Ishikawa (cell line): ENCODE measurements at regions not wholly inside any gene's neighbourhood (a gene's known extent, or its start where the extent isn't known, plus 50 kb on each side); places are given as distances from the start of the nearest gene placed in this dataset.

ENCODE experiments used
- CEBPB ChIP-seq: IDR thresholded peaks from 2 replicates; pipeline ENCODE4 v1.6.1; 2012
- CREB1 ChIP-seq: IDR thresholded peaks from 2 replicates; pipeline ENCODE4 v1.6.1; 2012; ENCODE audit warnings: low read depth
- EGR1 ChIP-seq: IDR thresholded peaks from 2 replicates; pipeline ENCODE4 v1.6.1; 2012
- EP300 ChIP-seq: IDR thresholded peaks from 2 replicates; pipeline ENCODE4 v1.6.1; 2012; ENCODE audit warnings: borderline replicate concordance
- FOXM1 ChIP-seq: IDR thresholded peaks from 2 replicates; pipeline ENCODE4 v1.6.1; 2012; ENCODE audit warnings: low read depth, borderline replicate concordance
- NFIC ChIP-seq: IDR thresholded peaks from 2 replicates; pipeline ENCODE4 v1.6.1; 2012
- RAD21 ChIP-seq: IDR thresholded peaks from 2 replicates; pipeline ENCODE4 v1.6.1; 2012; ENCODE audit warnings: low read depth
- TAF1 ChIP-seq: IDR thresholded peaks from 2 replicates; pipeline ENCODE4 v1.6.1; 2012; ENCODE audit warnings: low read depth, mild to moderate bottlenecking
- TCF12 ChIP-seq: IDR thresholded peaks from 2 replicates; pipeline ENCODE4 v1.6.1; 2012; ENCODE audit warnings: low read depth
- TEAD4 ChIP-seq: IDR thresholded peaks from 2 replicates; pipeline ENCODE4 v1.6.1; 2012
- YY1 ChIP-seq: IDR thresholded peaks from 2 replicates; pipeline ENCODE4 v1.6.1; 2012; ENCODE audit warnings: low read depth
- ZBTB7A ChIP-seq: IDR thresholded peaks from 2 replicates; pipeline ENCODE4 v1.6.1; 2012; ENCODE audit warnings: low read depth
- TF ChIP-seq, protein P1 (sequence below): IDR thresholded peaks from 2 replicates; pipeline ENCODE4 v1.6.1; 2012; ENCODE audit warnings: low read depth, mild to moderate bottlenecking
- TF ChIP-seq, protein P2 (sequence below): IDR thresholded peaks from 2 replicates; pipeline ENCODE4 v1.6.1; 2012
- TF ChIP-seq, protein P3 (sequence below): IDR thresholded peaks from 2 replicates; pipeline ENCODE4 v1.6.1; 2012

DNA sequence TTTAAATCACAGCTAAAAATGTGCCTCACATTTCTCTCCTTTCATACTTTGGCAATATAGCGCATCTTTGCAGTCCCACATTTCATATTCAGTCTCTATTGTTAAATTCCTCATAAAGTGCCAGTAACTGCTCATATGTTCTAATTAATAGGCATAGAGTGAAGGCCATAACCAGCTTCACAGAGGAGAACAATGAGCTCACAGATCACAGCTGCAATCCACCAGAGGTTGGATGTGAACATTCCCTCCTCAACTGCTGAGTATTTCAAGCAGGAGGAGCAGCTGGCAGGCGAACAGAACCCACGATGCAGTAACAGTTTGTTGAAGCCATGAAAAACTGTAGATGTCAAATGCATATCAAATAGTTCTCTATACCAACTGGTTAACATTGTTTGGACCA, 2088.7 kb upstream of the AGA start:
- TF ChIP-seq NFIC (no peak), CEBPB (no peak)

DNA sequence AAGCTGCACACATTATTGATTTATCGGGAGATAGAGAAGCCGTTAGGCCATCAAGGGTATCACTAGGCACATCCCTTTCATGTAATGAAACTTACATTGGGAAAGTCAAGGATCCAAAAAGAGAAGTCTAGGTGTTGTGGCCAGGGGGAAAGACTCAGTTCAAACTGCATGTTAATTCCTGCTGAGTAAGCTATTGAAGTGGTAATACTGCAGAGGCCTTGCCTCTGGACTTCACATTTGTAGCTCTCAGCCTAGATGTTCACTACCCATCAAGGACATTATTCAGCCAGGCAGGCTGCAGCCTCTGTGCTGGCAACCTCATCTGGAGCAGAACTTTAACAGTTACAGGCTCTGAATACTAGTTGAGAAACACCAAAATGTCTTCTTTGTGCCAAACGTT, 2094.5 kb upstream of the AGA start:
- TF ChIP-seq, protein P1, sequence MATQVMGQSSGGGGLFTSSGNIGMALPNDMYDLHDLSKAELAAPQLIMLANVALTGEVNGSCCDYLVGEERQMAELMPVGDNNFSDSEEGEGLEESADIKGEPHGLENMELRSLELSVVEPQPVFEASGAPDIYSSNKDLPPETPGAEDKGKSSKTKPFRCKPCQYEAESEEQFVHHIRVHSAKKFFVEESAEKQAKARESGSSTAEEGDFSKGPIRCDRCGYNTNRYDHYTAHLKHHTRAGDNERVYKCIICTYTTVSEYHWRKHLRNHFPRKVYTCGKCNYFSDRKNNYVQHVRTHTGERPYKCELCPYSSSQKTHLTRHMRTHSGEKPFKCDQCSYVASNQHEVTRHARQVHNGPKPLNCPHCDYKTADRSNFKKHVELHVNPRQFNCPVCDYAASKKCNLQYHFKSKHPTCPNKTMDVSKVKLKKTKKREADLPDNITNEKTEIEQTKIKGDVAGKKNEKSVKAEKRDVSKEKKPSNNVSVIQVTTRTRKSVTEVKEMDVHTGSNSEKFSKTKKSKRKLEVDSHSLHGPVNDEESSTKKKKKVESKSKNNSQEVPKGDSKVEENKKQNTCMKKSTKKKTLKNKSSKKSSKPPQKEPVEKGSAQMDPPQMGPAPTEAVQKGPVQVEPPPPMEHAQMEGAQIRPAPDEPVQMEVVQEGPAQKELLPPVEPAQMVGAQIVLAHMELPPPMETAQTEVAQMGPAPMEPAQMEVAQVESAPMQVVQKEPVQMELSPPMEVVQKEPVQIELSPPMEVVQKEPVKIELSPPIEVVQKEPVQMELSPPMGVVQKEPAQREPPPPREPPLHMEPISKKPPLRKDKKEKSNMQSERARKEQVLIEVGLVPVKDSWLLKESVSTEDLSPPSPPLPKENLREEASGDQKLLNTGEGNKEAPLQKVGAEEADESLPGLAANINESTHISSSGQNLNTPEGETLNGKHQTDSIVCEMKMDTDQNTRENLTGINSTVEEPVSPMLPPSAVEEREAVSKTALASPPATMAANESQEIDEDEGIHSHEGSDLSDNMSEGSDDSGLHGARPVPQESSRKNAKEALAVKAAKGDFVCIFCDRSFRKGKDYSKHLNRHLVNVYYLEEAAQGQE = no peak
- TF ChIP-seq EP300 (no peak), YY1 (no peak), RAD21 (no peak), ZBTB7A (no peak), CEBPB (no peak), EGR1 (no peak), CREB1 (no peak), TCF12 (no peak)

DNA sequence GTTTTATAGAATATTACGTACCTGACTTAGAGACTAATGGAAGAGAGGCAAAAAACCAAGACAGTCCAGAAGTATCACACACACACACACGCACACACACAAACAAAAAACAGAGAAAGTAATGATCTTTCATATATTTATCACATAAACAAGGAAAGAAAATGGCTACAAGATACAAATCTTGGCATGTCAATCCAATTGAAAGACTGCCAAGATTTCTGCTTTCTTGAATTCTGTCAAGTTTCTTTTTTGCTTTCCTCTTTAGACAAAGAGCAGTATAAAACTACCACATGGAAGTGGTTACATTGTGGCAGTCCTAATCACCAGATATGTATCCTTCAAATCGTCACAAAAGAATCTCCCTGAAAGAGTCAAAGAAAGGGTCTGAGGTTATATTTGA, 2097.4 kb upstream of the AGA start:
- TF ChIP-seq TAF1 (no peak), FOXM1 (no peak), YY1 (no peak), CEBPB (no peak), NFIC (no peak), EP300 (no peak), TEAD4 (no peak), RAD21 (no peak), TCF12 (no peak)
- TF ChIP-seq, protein P2, sequence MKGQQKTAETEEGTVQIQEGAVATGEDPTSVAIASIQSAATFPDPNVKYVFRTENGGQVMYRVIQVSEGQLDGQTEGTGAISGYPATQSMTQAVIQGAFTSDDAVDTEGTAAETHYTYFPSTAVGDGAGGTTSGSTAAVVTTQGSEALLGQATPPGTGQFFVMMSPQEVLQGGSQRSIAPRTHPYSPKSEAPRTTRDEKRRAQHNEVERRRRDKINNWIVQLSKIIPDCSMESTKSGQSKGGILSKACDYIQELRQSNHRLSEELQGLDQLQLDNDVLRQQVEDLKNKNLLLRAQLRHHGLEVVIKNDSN = no peak
- TF ChIP-seq, protein P1 = no peak
- TF ChIP-seq, protein P3, sequence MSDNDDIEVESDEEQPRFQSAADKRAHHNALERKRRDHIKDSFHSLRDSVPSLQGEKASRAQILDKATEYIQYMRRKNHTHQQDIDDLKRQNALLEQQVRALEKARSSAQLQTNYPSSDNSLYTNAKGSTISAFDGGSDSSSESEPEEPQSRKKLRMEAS = no peak

DNA sequence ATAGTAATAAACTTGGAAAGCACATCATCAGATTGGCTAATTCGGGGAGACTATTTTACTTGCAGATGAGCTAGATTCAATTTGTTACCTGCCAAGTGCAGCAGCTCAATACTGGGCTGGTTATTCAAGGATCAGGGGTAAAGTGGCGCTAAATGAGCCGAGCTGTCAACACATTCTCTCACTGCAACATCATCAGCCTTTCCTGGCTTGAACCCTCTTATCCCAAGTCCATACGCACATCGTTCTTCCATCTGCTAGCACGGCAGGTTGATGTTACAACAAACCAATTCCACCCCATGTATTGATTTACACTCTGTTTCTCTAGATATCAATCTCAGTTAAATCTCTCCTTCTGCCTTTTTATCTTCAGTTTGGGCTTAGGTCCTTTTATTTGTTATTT, 2101.5 kb upstream of the AGA start:
- TF ChIP-seq TCF12 (no peak), CREB1 (no peak), TAF1 (no peak), EGR1 (no peak), NFIC (no peak), RAD21 (no peak)
- TF ChIP-seq, protein P2 = no peak

DNA sequence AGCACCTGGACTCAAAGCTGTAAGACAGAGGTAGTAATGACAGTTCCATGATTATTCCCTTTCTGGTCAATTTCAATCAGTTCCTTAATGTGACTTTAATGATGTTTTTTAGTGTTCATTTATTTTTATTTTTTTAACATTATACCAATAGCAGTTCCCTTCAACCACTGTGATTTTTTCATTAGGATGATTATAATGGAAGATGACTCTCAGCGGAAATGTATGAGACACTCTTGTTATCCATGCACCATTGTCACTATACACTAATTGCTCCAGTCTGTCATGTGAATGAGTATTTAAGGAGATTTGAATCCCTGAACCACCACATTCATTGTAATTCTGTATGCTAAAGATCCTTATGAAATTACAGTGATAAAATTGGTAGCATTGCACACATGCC, 2102.3 kb upstream of the AGA start:
- TF ChIP-seq YY1 (no peak), CEBPB (no peak), EP300 (no peak), FOXM1 (no peak), ZBTB7A (no peak), TAF1 (no peak), RAD21 (no peak), CREB1 (no peak), TEAD4 (no peak), EGR1 (no peak), NFIC (no peak), TCF12 (no peak)
- TF ChIP-seq, protein P2 = no peak
- TF ChIP-seq, protein P1 = no peak
- TF ChIP-seq, protein P3 = no peak
